Colonic mucosa (tissue), 4 donors: ENCODE measurements at regions not wholly inside any gene's neighbourhood (a gene's known extent, or its start where the extent isn't known, plus 50 kb on each side); places are given as distances from the start of the nearest gene placed in this dataset.

Source experiments
- DNase-seq: peaks from one replicate; pipeline ENCODE4 v3.0.0-alpha.2; 2020
- H3K27ac ChIP-seq: fragments of 200-600 bp; one replicate; pipeline ENCODE4 v1.8.0; 2021
- H3K27me3 ChIP-seq: fragments of 200-600 bp; one replicate; pipeline ENCODE4 v1.8.0; 2021
- H3K36me3 ChIP-seq: fragments of 200-600 bp; one replicate; pipeline ENCODE4 v1.8.0; 2021
- H3K4me1 ChIP-seq: fragments of 200-600 bp; one replicate; pipeline ENCODE4 v1.8.0; 2021; ENCODE audit warnings: mild to moderate bottlenecking
- H3K4me3 ChIP-seq: fragments of 200-600 bp; one replicate; pipeline ENCODE4 v1.8.0; 2021
- H3K9ac ChIP-seq, 2 donors: one replicate each; pipeline ENCODE4 v1.7.0; 2013; ENCODE audit warnings: control low read depth in 2 of 2, low read depth in 2 of 2, low read length in 2 of 2
- H3K9me3 ChIP-seq: fragments of 200-600 bp; one replicate; pipeline ENCODE4 v1.8.0; 2021
- intact Hi-C: fragments of 100-400 bp; cut with DNase I; formaldehyde crosslinking; loops from one replicate; pipeline ENCODE4 v1.14.1; 2022
- TF ChIP-seq, protein P1 (sequence below): fragments of 200-600 bp; IDR thresholded peaks from one replicate; pipeline ENCODE4 v1.8.0; 2022; ENCODE audit warnings: antibody characterized with exemption, mild to moderate bottlenecking
- donor health status: healthy.
- donor health status: DM: no; HTN: no; CAD: no.
- donor health status: DM: no; HTN: no; CAD: no.

DNA sequence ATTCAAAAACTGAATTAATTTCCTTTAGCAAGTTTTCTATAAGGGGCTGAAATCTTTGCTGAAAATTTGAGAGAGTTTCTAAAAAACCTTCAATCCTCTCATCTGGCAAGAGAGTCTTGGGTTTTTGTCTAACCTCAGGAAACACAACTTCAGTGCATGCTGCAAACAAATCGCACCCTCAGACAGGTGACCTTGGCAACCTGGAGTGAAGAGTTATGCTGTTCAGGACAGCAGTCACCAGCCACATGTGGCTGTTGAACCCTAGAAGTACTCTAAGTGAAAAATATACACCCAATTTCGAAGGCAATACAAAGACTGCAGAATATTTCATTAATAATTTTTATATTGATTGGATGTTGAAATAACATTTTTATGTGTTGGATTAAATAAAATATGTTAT is 184.8 kb downstream of the RPS29 start:
- TF ChIP-seq, protein P1, sequence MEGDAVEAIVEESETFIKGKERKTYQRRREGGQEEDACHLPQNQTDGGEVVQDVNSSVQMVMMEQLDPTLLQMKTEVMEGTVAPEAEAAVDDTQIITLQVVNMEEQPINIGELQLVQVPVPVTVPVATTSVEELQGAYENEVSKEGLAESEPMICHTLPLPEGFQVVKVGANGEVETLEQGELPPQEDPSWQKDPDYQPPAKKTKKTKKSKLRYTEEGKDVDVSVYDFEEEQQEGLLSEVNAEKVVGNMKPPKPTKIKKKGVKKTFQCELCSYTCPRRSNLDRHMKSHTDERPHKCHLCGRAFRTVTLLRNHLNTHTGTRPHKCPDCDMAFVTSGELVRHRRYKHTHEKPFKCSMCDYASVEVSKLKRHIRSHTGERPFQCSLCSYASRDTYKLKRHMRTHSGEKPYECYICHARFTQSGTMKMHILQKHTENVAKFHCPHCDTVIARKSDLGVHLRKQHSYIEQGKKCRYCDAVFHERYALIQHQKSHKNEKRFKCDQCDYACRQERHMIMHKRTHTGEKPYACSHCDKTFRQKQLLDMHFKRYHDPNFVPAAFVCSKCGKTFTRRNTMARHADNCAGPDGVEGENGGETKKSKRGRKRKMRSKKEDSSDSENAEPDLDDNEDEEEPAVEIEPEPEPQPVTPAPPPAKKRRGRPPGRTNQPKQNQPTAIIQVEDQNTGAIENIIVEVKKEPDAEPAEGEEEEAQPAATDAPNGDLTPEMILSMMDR = no peak
- Histone ChIP-seq H3K4me3 (no peak overlapping the region), H3K27ac (no peak overlapping the region), H3K9me3 (no peaks in the 10 kb centered on the region), H3K36me3 (no peaks in the 10 kb centered on the region), H3K4me1 (no peaks in the 10 kb centered on the region), H3K27me3 (no peaks in the 10 kb centered on the region), H3K9ac (no peak overlapping the region)
- intact Hi-C loops = no loop called here
- DNase-seq = no peak

DNA sequence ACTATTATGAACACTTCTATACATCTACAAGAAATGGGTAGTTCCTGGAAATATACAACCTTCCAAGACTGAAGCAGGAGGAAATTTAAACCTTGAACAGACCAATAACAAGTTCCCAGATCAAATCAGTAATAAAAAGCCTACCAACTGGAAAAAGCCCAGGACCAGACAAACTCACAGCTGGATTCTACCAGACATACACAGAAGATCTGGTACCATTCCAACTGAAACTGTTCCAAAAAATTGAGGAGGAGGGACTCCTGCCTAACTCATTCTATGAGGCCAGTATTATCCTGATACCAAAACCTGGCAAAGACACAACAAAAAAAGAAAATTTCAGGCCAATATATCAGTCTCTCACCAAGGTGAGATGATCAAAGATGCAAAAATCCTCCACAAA is 189.4 kb downstream of the RPS29 start:
- no peak overlapping the region for H3K27ac ChIP-seq
- H3K9me3 ChIP-seq = no peaks in the 10 kb centered on the region
- H3K4me1 ChIP-seq = no peaks in the 10 kb centered on the region
- H3K9ac ChIP-seq = no peak overlapping the region
- H3K36me3 ChIP-seq = no peaks in the 10 kb centered on the region
- H3K4me3 ChIP-seq = no peak overlapping the region
- no peak for DNase-seq
- no peaks in the 10 kb centered on the region for H3K27me3 ChIP-seq
- intact Hi-C loops = no loop called here
- TF ChIP-seq, protein P1 = no peak

DNA sequence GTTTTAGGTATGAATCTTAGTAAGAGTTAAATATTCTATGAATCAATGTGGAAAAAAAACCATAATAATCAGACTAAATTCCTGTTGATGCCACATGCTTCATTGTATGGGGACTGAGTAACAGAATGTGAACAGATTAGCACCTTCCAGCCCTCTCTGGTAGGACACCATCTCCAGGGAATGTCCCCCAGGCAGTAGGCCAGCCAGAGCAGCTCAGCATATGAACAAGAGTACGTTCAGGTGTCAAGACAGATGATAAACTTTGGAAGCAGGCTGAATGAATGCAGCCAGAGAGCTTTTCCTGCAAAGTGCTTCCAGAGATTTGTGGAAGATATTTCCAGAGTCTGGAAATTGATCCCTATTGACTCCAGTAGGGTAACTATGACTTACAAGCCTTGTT is 204.4 kb downstream of the RPS29 start:
- Histone ChIP-seq H3K9ac (no peak overlapping the region), H3K4me3 (no peak overlapping the region), H3K4me1 (no peaks in the 10 kb centered on the region), H3K27me3 (no peaks in the 10 kb centered on the region), H3K36me3 (no peaks in the 10 kb centered on the region), H3K27ac (no peak overlapping the region), H3K9me3 (no peaks in the 10 kb centered on the region)
- TF ChIP-seq, protein P1 = no peak
- no peak for DNase-seq
- intact Hi-C loops = no loop called here

- H3K4me3 ChIP-seq = no peak overlapping the region
- H3K27me3 ChIP-seq = no peaks in the 10 kb centered on the region
- intact Hi-C loops = no loop called here
- TF ChIP-seq, protein P1 = no peak
- no peaks in the 10 kb centered on the region for H3K4me1 ChIP-seq
- DNase-seq = no peak
- no peaks in the 10 kb centered on the region for H3K36me3 ChIP-seq
- no peak overlapping the region for H3K9ac ChIP-seq
- no peaks in the 10 kb centered on the region for H3K9me3 ChIP-seq
- H3K27ac ChIP-seq = no peak overlapping the region
These were observed 218.5 kb downstream of the RPS29 start for GRCh38 chr14:49367696-49368095.

DNA sequence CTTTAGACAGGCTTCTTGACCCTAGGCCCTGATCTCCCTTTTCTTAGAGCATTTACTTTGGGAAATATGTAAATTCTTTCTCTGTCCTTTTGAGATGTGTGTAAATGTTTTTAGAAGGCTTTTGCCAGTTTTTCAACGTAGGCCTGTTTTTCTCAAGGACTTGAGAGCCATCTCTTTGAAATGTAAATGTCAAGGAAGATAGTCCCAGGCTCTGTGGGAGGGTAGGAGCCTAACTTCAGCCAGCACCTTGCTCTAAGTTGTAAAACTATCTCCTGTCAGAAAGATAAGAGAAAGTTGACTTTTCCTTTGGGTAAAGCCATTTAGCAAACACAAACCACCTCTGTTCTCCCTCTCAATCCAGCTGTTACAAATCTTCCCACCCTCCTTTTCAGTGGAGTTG is 219.8 kb downstream of the RPS29 start:
- no peak overlapping the region for H3K9ac ChIP-seq
- no peaks in the 10 kb centered on the region for H3K27me3 ChIP-seq
- H3K36me3 ChIP-seq = no peaks in the 10 kb centered on the region
- H3K4me3 ChIP-seq = no peak overlapping the region
- no peaks in the 10 kb centered on the region for H3K9me3 ChIP-seq
- no peaks in the 10 kb centered on the region for H3K4me1 ChIP-seq
- no peak for DNase-seq
- intact Hi-C loops = no loop called here
- H3K27ac ChIP-seq = no peak overlapping the region
- TF ChIP-seq, protein P1 = no peak

GRCh38 chr14:49364752-49365117 is 221.4 kb downstream of the RPS29 start:
- no peak for DNase-seq

More at GRCh38 chr14:49364752-49365117, 221.4 kb downstream of the RPS29 start:
- intact Hi-C loops = no loop called here
- Histone ChIP-seq H3K36me3 (no peaks in the 10 kb centered on the region), H3K4me1 (no peaks in the 10 kb centered on the region), H3K9me3 (no peaks in the 10 kb centered on the region), H3K27ac (no peak overlapping the region), H3K27me3 (no peaks in the 10 kb centered on the region), H3K9ac (no peak overlapping the region), H3K4me3 (no peak overlapping the region)
- TF ChIP-seq, protein P1 = no peak
